Activated naive CD8-positive, alpha-beta T cell treated with anti-CD3 and anti-CD28 coated beads, Interleukin-2, amount 50 U/mL, for 24 hours (primary cell): ENCODE measurements at regions not wholly inside any gene's neighbourhood (a gene's known extent, or its start where the extent isn't known, plus 50 kb on each side); places are given as distances from the start of the nearest gene placed in this dataset.
"Not testable (repeated sequence)": the region's sequence is repeated elsewhere in the genome, so short reads cannot be mapped to it uniquely, and the experiment has no call there.

Experiments used
- ATAC-seq: fragments of 150-1000 bp; cut with Tn5 transposase; one replicate; pipeline ENCODE4 v1.10.0; 2021
- DNase-seq: peaks from one replicate; pipeline ENCODE4 v3.0.0; 2021
- H3K27ac Mint-ChIP-seq: one replicate; pipeline ENCODE4 v1.8.0; 2021; ENCODE audit warnings: mild to moderate bottlenecking, mixed read lengths
- H3K27me3 Mint-ChIP-seq: one replicate; pipeline ENCODE4 v1.8.0; 2021; ENCODE audit warnings: mixed read lengths
- H3K36me3 Mint-ChIP-seq: one replicate; pipeline ENCODE4 v1.8.0; 2021; ENCODE audit warnings: low read depth, mixed read lengths
- H3K4me1 Mint-ChIP-seq: one replicate; pipeline ENCODE4 v1.8.0; 2021; ENCODE audit warnings: mixed read lengths
- H3K4me3 Mint-ChIP-seq: one replicate; pipeline ENCODE4 v1.8.0; 2021; ENCODE audit warnings: mild to moderate bottlenecking, moderate library complexity, mixed read lengths
- H3K9me3 Mint-ChIP-seq: one replicate; pipeline ENCODE4 v1.8.0; 2021; ENCODE audit warnings: mixed read lengths

- DNase-seq: no peak
- H3K36me3 Mint-ChIP-seq: no peaks in the 10 kb centered on the region
- H3K27me3 Mint-ChIP-seq: no peaks in the 10 kb centered on the region
- H3K4me1 Mint-ChIP-seq: no peaks in the 10 kb centered on the region
- H3K27ac Mint-ChIP-seq: no peak overlapping the region
- no peak for ATAC-seq
- no peaks in the 10 kb centered on the region for H3K9me3 Mint-ChIP-seq
- no peak overlapping the region for H3K4me3 Mint-ChIP-seq
Measured at GRCh38 chr1:215022204-215022603, 60.3 kb upstream of the KCNK2 start.

DNA sequence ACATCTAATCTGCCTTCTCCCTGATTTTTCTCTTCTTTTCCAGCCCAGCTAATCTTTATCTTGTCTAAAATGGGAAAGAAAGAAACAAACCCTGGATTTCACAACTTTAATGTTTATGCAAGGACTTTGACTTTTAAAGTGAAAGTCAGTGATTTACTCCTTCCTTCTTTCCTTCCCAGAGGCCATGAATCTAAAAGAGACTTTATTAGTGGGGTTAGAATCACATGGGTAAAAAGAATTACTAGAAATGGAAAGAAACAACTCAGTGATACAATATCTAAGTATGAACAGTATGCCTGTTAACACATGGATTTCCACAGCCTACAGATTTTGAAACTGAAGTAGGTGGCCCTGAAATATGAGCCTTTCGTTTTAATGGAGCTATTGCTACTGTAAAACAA, 59.8 kb upstream of the KCNK2 start:
- Mint-ChIP-seq H3K36me3 (no peaks in the 10 kb centered on the region), H3K4me1 (no peaks in the 10 kb centered on the region), H3K9me3 (no peaks in the 10 kb centered on the region), H3K4me3 (no peak overlapping the region), H3K27ac (no peak overlapping the region), H3K27me3 (no peaks in the 10 kb centered on the region)
- DNase-seq: no peak
- no peak for ATAC-seq

DNA sequence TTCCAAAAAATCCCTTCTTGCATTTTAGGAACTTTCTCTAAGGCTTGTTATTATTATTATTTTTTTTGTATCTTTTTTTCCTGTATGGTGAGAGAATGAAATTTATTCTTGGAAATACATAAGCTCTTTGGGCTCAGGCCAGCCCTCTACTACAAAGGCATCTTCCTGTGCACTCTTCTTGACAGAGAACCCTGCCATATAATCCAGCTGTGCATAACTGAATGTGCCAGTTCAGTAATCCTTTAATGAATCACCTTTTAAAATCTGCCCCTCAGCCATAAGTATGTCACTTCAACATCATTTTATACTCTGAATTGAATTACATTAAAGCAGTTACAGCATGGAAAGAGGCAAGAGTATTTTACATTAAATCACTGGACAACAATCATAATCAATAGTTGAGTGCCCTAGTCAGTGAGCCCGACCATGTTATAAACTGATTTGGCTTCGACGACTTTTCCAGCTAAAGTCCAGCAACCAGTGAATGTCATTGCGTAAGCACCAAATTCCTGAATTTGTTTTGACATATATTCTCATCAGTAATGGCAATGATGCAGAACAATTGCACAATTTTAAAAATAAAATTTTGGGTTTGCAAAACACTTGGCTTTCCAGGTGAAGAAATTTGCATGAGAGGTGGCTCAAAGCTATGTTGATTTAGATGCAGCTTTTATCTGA, 59.2 kb upstream of the KCNK2 start:
- H3K27ac Mint-ChIP-seq: no peak overlapping the region

DNA sequence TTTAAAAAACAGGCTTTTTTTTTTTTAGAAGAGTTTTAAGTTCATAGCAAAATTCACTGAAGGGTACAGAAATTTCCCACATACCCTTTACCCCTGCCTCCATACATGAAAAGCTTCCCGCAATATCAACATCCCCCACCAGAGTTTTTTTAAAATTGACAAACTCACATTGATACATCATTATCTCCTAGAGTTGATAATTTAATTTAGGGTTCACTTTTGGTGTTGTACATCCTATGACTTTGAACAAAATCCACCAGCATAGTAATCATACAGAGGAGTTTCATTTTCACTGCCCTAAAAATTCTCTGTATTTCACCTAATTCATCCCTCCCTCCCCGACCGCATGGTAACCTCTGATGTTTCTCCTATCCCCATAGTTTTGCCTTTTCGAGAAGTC, 53.6 kb upstream of the KCNK2 start:
- ATAC-seq (no peak), DNase-seq (no peak)
- Mint-ChIP-seq H3K4me3 (no peak overlapping the region), H3K9me3 (no peaks in the 10 kb centered on the region), H3K36me3 (no peaks in the 10 kb centered on the region), H3K27ac (no peak overlapping the region), H3K27me3 (no peaks in the 10 kb centered on the region), H3K4me1 (no peaks in the 10 kb centered on the region)

More for the DNA sequence above, 59.2 kb upstream of the KCNK2 start:
- DNase-seq (no peak), ATAC-seq (no peak)
- no peaks in the 10 kb centered on the region for H3K9me3 Mint-ChIP-seq
- H3K27me3 Mint-ChIP-seq: no peaks in the 10 kb centered on the region
- no peak overlapping the region for H3K4me3 Mint-ChIP-seq
- no peaks in the 10 kb centered on the region for H3K4me1 Mint-ChIP-seq
- H3K36me3 Mint-ChIP-seq: no peaks in the 10 kb centered on the region

DNA sequence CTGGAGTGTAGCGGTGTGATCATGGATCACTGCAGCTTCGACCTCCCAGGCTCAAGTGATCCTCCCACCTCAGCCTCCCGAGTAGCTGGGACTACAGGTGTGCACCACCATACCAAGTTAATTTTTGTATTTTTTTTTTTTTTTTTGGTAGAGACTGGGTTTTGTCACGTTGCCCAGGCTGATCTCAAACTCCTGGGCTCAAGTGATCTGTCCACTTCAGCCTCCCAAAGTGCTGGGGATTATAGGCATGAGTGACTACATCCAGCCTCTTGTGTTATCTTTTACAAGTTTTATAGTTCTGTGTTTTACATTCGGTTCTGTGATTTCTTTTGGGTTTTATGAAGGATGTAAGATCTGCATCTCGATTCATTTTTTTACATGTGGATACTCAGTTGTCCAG, 52.0 kb upstream of the KCNK2 start:
- not testable (repeated sequence) for H3K36me3 Mint-ChIP-seq, DNase-seq, H3K4me3 Mint-ChIP-seq, ATAC-seq, H3K4me1 Mint-ChIP-seq, H3K27me3 Mint-ChIP-seq, H3K9me3 Mint-ChIP-seq, H3K27ac Mint-ChIP-seq

GRCh38 chr1:215031392-215031791, 51.1 kb upstream of the KCNK2 start:
- H3K27me3 Mint-ChIP-seq: peaks cover 3% of the 10 kb centered on the region
- DNase-seq (no peak), ATAC-seq (no peak)
- H3K4me1 Mint-ChIP-seq: no peaks in the 10 kb centered on the region
- no peaks in the 10 kb centered on the region for H3K9me3 Mint-ChIP-seq
- H3K4me3 Mint-ChIP-seq: no peak overlapping the region
- no peak overlapping the region for H3K27ac Mint-ChIP-seq
- H3K36me3 Mint-ChIP-seq: no peaks in the 10 kb centered on the region
